Gastroesophageal sphincter (tissue), 4 donors: ENCODE measurements at regions not wholly inside any gene's neighbourhood (a gene's known extent, or its start where the extent isn't known, plus 50 kb on each side); places are given as distances from the start of the nearest gene placed in this dataset.

Experiments
- ATAC-seq: fragments of 150-250 bp; one replicate; pipeline ENCODE4 v1.9.1; 2016; ENCODE audit warnings: mild to moderate bottlenecking, moderate library complexity
- H3K27ac ChIP-seq, 4 donors: fragments of 200-600 bp; sonication (generic) in 3 of 4; 1 replicate in 3 of 4; 2 replicates in 1 of 4; pipeline ENCODE4 v1.5.1; 2016 to 2019
- H3K27me3 ChIP-seq: fragments of 200-600 bp; sonication (generic); one replicate; pipeline ENCODE4 v1.5.1; 2019
- H3K36me3 ChIP-seq, 2 donors: fragments of 200-600 bp; sonication (generic); one replicate each; pipeline ENCODE4 v1.5.1; 2019; ENCODE audit warnings: control low read depth in 1 of 2
- H3K4me1 ChIP-seq, 3 donors: fragments of 200-600 bp; sonication (generic); 1 replicate in 2 of 3; 2 replicates in 1 of 3; pipeline ENCODE4 v1.5.1; 2016 to 2019; ENCODE audit warnings: control low read depth in 2 of 3
- H3K4me3 ChIP-seq, 2 donors: fragments of 200-600 bp; sonication (generic); one replicate each; pipeline ENCODE4 v1.5.1; 2019; ENCODE audit warnings: mild to moderate bottlenecking in 1 of 2, moderate library complexity in 1 of 2
- H3K9me3 ChIP-seq, 3 donors: fragments of 200-600 bp; sonication (generic); one replicate each; pipeline ENCODE4 v1.5.1; 2017 to 2019; ENCODE audit warnings: control low read depth in 2 of 3
- CTCF ChIP-seq, 4 experiments: fragments of 200-600 bp in 2 of 4; fragments of 450-650 bp in 2 of 4; sonication (generic) in 1 of 4; IDR thresholded peaks; one replicate each; pipeline ENCODE4 v1.5.1; 2017 to 2019; ENCODE audit warnings: antibody characterized with exemption in 4 of 4, mild to moderate bottlenecking in 2 of 4, moderate library complexity in 2 of 4
- EP300 ChIP-seq: sonication (generic); formaldehyde crosslinking; IDR thresholded peaks from one replicate; pipeline ENCODE4 v1.6.1; 2017; ENCODE audit warnings: antibody characterized with exemption, mild to moderate bottlenecking
- POLR2A ChIP-seq, 2 donors: fragments of 450-650 bp; IDR thresholded peaks; one replicate each; pipeline ENCODE4 v1.6.1; 2017; ENCODE audit warnings: antibody characterized with exemption in 2 of 2, mild to moderate bottlenecking in 2 of 2, moderate library complexity in 1 of 2
- POLR2AphosphoS5 ChIP-seq: sonication (generic); formaldehyde crosslinking; IDR thresholded peaks from one replicate; pipeline ENCODE4 v1.6.1; 2017; ENCODE audit warnings: antibody characterized with exemption
- WGBS, 2 donors: methylation state at CpG; one replicate each; pipeline ENCODE4 v1.1.5; 2018; ENCODE audit warnings: low coverage in 1 of 2; 5-methylcytosine and 5-hydroxymethylcytosine counted together

- Histone ChIP-seq H3K4me3 (no peak overlapping the region), H3K4me1 (no peaks in the 10 kb centered on the region), H3K27me3 (no peaks in the 10 kb centered on the region), H3K36me3 (no peaks in the 10 kb centered on the region), H3K9me3 (no peaks in the 10 kb centered on the region), H3K27ac (no peak overlapping the region)
- TF ChIP-seq POLR2AphosphoS5 (no peak), EP300 (no peak)
- no peak for ATAC-seq
Observed at GRCh38 chr1:190540366-190540765, 62.7 kb upstream of the BRINP3 start.

- H3K4me3 ChIP-seq = no peak overlapping the region
- 60 to 72% methylated on average over 1 of the region's 1 CpG for WGBS, 2 donors
- no peak for ATAC-seq
- H3K36me3 ChIP-seq = no peaks in the 10 kb centered on the region
- no peaks in the 10 kb centered on the region for H3K9me3 ChIP-seq
- TF ChIP-seq EP300 (no peak), CTCF (IDR thresholded peaks at IDR 0.05) (no peak), POLR2A (IDR thresholded peaks at IDR 0.05) (no peak)
- H3K4me1 ChIP-seq = no peaks in the 10 kb centered on the region
- H3K27me3 ChIP-seq = no peaks in the 10 kb centered on the region
- no peak overlapping the region for H3K27ac ChIP-seq
Observed at GRCh38 chr1:190551638-190552037, 74.0 kb upstream of the BRINP3 start.

GRCh38 chr1:190560161-190560681 lies 82.6 kb upstream of the BRINP3 start:
- WGBS, 2 donors = 29 to 80% methylated on average over 1 of the region's 1 CpG

GRCh38 chr1:190563230-190563629 lies 85.6 kb upstream of the BRINP3 start:
- Histone ChIP-seq H3K9me3 (peaks cover 0 to 9% (median 0%) of the 10 kb centered on the region in 3 donors), H3K27ac (no peak overlapping the region), H3K27me3 (no peaks in the 10 kb centered on the region), H3K4me1 (no peaks in the 10 kb centered on the region), H3K36me3 (no peaks in the 10 kb centered on the region), H3K4me3 (no peak overlapping the region)
- 69 to 98% methylated on average over 2 to 4 of the region's 9 CpGs for WGBS, 2 donors
- no peak for ATAC-seq
- TF ChIP-seq CTCF (IDR thresholded peaks at IDR 0.05) = no peak
- TF ChIP-seq POLR2AphosphoS5 = no peak
- no peak for TF ChIP-seq POLR2A (IDR thresholded peaks at IDR 0.05)
- no peak for TF ChIP-seq EP300

More at GRCh38 chr1:190560161-190560681, 82.6 kb upstream of the BRINP3 start:
- Histone ChIP-seq H3K36me3 (no peaks in the 10 kb centered on the region), H3K4me1 (no peaks in the 10 kb centered on the region), H3K9me3 (peaks cover 0 to 9% (median 0%) of the 10 kb centered on the region in 3 donors), H3K4me3 (no peak overlapping the region), H3K27me3 (no peaks in the 10 kb centered on the region), H3K27ac (no peak overlapping the region)
- no peak for ATAC-seq
- TF ChIP-seq POLR2AphosphoS5 (no peak), POLR2A (IDR thresholded peaks at IDR 0.05) (no peak), CTCF (IDR thresholded peaks at IDR 0.05) (no peak)

- no peak overlapping the region for H3K4me3 ChIP-seq
- no peaks in the 10 kb centered on the region for H3K36me3 ChIP-seq
- TF ChIP-seq POLR2AphosphoS5 (no peak), EP300 (no peak), CTCF (IDR thresholded peaks at IDR 0.05) (no peak), POLR2A (IDR thresholded peaks at IDR 0.05) (no peak)
- no peak overlapping the region for H3K27ac ChIP-seq
- no peak for ATAC-seq
- H3K9me3 ChIP-seq = peaks cover 0 to 9% (median 0%) of the 10 kb centered on the region in 3 donors
- H3K27me3 ChIP-seq = no peaks in the 10 kb centered on the region
- 85 to 89% methylated on average over 2 of the region's 2 CpGs for WGBS, 2 donors
- H3K4me1 ChIP-seq = no peaks in the 10 kb centered on the region
Observed at GRCh38 chr1:190564117-190564516, 86.5 kb upstream of the BRINP3 start.
